ENCODE measurements at regions not wholly inside any gene's neighbourhood (a gene's known extent, or its start where the extent isn't known, plus 50 kb on each side); places are given as distances from the start of the nearest gene placed in this dataset.

- no peak for TF ChIP-seq CTCF (IDR thresholded peaks at IDR 0.05; ENCODE audit: low read depth, low read length)
- H3K4me3 ChIP-seq (replicated peaks in 1 of 2; ENCODE audit: low read depth in 2 of 2, low read length in 2 of 2): no peak overlapping the region
- peak; percentile 62 to 72 for DNase-seq (ENCODE audit: low read depth in 2 of 2)
These were observed 603.7 kb upstream of the ALCAM start for GRCh38 chr3:104763007-104763406.

- no peak overlapping the region for H3K4me3 ChIP-seq (replicated peaks in 1 of 2; ENCODE audit: low read depth in 2 of 2, low read length in 2 of 2)
- no peak for DNase-seq (ENCODE audit: low read depth in 2 of 2)
- no peak for TF ChIP-seq CTCF (IDR thresholded peaks at IDR 0.05; ENCODE audit: low read depth, low read length)
These were observed 602.2 kb upstream of the ALCAM start for GRCh38 chr3:104764496-104764895.

- no peak overlapping the region for H3K4me3 ChIP-seq (replicated peaks in 1 of 2; ENCODE audit: low read depth in 2 of 2, low read length in 2 of 2)
- DNase-seq (ENCODE audit: low read depth in 2 of 2): peak in 1 of 2 donors; percentile 16
- TF ChIP-seq CTCF (IDR thresholded peaks at IDR 0.05; ENCODE audit: low read depth, low read length): no peak
These were observed 597.8 kb upstream of the ALCAM start for GRCh38 chr3:104768886-104769285.

GRCh38 chr3:104779324-104779723 lies 587.4 kb upstream of the ALCAM start:
- no peak for TF ChIP-seq CTCF (IDR thresholded peaks at IDR 0.05; ENCODE audit: low read depth, low read length)
- no peak for DNase-seq (ENCODE audit: low read depth in 2 of 2)
- H3K4me3 ChIP-seq (replicated peaks in 1 of 2; ENCODE audit: low read depth in 2 of 2, low read length in 2 of 2): no peak overlapping the region

- no peak overlapping the region for H3K4me3 ChIP-seq (replicated peaks in 1 of 2; ENCODE audit: low read depth in 2 of 2, low read length in 2 of 2)
- no peak for DNase-seq (ENCODE audit: low read depth in 2 of 2)
- no peak for TF ChIP-seq CTCF (IDR thresholded peaks at IDR 0.05; ENCODE audit: low read depth, low read length)
These were observed 585.6 kb upstream of the ALCAM start for GRCh38 chr3:104781112-104781511.

- TF ChIP-seq CTCF (IDR thresholded peaks at IDR 0.05; ENCODE audit: low read depth, low read length): no peak
- DNase-seq (ENCODE audit: low read depth in 2 of 2): peak in 1 of 2 donors; percentile 41
- H3K4me3 ChIP-seq (replicated peaks in 1 of 2; ENCODE audit: low read depth in 2 of 2, low read length in 2 of 2): no peak overlapping the region
These were observed 580.8 kb upstream of the ALCAM start for GRCh38 chr3:104785947-104786346.

GRCh38 chr3:104787306-104787705 lies 579.4 kb upstream of the ALCAM start:
- no peak overlapping the region for H3K4me3 ChIP-seq (replicated peaks in 1 of 2; ENCODE audit: low read depth in 2 of 2, low read length in 2 of 2)
- TF ChIP-seq CTCF (IDR thresholded peaks at IDR 0.05; ENCODE audit: low read depth, low read length): no peak
- no peak for DNase-seq (ENCODE audit: low read depth in 2 of 2)
